ENCODE measurements at regions not wholly inside any gene's neighbourhood (a gene's known extent, or its start where the extent isn't known, plus 50 kb on each side); places are given as distances from the start of the nearest gene placed in this dataset.

DNA sequence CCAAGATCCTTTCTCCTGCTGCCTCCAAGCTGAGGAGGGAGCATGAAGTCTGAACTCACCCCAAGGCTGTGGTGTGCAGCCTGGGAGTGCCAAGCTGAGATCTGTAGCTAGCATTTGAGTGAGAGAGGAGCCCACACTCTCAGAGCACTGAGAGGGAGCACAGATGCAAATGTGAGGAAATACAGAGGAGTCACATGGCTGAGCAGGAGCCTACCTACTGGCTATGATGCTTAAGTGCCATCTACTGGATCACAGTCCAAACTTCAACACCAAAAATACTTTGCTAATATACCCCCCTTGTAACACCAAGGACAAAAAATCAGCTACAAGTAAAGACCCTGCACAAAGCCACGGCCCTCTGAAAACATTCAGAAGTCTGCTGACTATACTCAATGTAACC lies 94.4 kb upstream of the IMPG1 start:
- TF ChIP-seq, protein P1, sequence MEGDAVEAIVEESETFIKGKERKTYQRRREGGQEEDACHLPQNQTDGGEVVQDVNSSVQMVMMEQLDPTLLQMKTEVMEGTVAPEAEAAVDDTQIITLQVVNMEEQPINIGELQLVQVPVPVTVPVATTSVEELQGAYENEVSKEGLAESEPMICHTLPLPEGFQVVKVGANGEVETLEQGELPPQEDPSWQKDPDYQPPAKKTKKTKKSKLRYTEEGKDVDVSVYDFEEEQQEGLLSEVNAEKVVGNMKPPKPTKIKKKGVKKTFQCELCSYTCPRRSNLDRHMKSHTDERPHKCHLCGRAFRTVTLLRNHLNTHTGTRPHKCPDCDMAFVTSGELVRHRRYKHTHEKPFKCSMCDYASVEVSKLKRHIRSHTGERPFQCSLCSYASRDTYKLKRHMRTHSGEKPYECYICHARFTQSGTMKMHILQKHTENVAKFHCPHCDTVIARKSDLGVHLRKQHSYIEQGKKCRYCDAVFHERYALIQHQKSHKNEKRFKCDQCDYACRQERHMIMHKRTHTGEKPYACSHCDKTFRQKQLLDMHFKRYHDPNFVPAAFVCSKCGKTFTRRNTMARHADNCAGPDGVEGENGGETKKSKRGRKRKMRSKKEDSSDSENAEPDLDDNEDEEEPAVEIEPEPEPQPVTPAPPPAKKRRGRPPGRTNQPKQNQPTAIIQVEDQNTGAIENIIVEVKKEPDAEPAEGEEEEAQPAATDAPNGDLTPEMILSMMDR (conservative IDR thresholded peaks at IDR 0.05 in 1 of 2, IDR thresholded peaks at IDR 0.05 in 1 of 2; ENCODE audit: extremely low read depth in 1 of 2, insufficient read depth in 1 of 2, low read depth in 1 of 2, low read length in 2 of 2): no peak
- TF ChIP-seq EZH2 (IDR thresholded peaks at IDR 0.05; ENCODE audit: borderline replicate concordance, low read length): no peak
